RWPE1 (cell line): ENCODE measurements at regions not wholly inside any gene's neighbourhood (a gene's known extent, or its start where the extent isn't known, plus 50 kb on each side); places are given as distances from the start of the nearest gene placed in this dataset.

Experiments
- CTCF ChIA-PET: fragments of 350-600 bp; sonication (Branson Sonifier 250); formaldehyde crosslinking; extraction: SDS; loops from one replicate; lab custom pipeline; 2021; lab: Yijun Ruan, JAX
- POLR2A ChIA-PET: fragments of 400-600 bp; formaldehyde crosslinking; extraction: SDS; loops from one replicate; lab custom pipeline; 2020; ENCODE audit warnings: antibody characterized with exemption; ENCODE audit not compliant: low non-redundant PET; lab: Yijun Ruan, JAX
- DNase-seq: peaks from one replicate; pipeline ENCODE4 v3.0.0; 2012; ENCODE audit warnings: low spot score
- H3K27ac ChIP-seq: fragments of 450-650 bp; 2 replicates; pipeline ENCODE4 v1.5.1; 2017
- TF ChIP-seq, protein P1 (sequence below): fragments of 450-650 bp; conservative IDR thresholded peaks from 2 replicates; pipeline ENCODE4 v1.5.1; 2017; ENCODE audit warnings: low read depth, mild to moderate bottlenecking

DNA sequence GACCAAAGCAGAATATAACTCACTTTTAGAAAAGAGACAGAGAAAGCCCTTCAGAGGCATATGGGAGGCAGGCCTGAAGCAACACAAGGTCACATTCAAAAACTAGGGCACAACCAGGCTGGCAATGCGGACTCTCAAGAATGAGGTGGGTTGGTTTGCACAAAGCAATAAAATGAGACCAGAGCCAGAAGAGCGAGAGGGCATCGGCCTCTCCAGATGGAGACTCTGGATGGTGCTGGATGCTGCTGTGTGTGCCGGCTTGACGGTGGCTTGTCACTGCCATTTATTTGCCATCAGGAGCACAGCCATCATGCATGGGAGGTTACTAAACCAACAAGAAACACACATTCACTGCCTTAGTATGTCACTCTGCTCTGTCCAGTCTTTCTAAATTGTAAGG is 649.4 kb downstream of the DIAPH3 start:
- CTCF ChIA-PET: interaction anchor here (0.6 kb wide), 1 partner anchor 1188 kb away, joined by 4 read pairs; no protein-coding TSS in a partner anchor
- TF ChIP-seq, protein P1, sequence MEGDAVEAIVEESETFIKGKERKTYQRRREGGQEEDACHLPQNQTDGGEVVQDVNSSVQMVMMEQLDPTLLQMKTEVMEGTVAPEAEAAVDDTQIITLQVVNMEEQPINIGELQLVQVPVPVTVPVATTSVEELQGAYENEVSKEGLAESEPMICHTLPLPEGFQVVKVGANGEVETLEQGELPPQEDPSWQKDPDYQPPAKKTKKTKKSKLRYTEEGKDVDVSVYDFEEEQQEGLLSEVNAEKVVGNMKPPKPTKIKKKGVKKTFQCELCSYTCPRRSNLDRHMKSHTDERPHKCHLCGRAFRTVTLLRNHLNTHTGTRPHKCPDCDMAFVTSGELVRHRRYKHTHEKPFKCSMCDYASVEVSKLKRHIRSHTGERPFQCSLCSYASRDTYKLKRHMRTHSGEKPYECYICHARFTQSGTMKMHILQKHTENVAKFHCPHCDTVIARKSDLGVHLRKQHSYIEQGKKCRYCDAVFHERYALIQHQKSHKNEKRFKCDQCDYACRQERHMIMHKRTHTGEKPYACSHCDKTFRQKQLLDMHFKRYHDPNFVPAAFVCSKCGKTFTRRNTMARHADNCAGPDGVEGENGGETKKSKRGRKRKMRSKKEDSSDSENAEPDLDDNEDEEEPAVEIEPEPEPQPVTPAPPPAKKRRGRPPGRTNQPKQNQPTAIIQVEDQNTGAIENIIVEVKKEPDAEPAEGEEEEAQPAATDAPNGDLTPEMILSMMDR: no peak
- POLR2A ChIA-PET: no interaction called here
- H3K27ac ChIP-seq: no peak overlapping the region
- no peak for DNase-seq

DNA sequence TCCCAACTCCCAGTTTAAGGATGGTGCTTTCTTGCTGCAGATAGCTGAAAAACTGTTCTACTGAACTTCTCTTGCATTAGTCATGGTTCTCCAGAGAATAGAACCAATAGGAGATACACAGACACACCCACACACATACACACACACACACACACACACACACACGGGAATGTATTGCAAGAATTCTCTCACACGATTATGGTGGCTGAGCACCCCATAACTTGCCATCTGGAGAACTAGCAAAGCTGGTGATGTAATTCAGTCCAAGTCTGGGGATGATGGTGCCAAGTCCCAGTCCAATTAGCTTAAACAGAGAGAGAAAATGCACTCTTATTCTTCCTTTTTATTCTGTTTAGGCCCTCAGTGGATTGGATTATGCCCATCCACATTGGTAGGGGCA is 643.9 kb downstream of the DIAPH3 start:
- TF ChIP-seq, protein P1: no peak
- DNase-seq: no peak
- no peak overlapping the region for H3K27ac ChIP-seq
- ChIA-PET CTCF (no interaction called here), POLR2A (no interaction called here)

DNA sequence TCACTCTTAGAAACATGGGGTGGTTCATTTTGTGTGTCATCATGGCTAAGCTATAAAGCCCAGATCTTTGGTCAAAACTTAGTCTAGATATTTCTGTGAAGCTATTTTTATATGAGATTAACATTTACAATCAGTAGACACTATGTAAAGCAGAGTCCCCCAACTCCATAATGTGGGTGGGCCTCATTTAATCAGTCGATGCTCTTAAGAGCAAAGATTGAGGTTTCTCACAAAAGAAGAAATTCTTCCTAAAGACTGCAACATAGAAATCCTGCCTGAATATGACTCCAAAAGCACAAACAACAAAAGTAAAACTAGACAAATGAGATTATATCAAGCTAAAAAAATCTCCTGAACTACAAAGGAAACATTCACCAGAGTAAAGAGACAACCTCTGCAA is 642.2 kb downstream of the DIAPH3 start:
- H3K27ac ChIP-seq: no peak overlapping the region
- ChIA-PET CTCF (no interaction called here), POLR2A (no interaction called here)
- DNase-seq: no peak
- TF ChIP-seq, protein P1: no peak

DNA sequence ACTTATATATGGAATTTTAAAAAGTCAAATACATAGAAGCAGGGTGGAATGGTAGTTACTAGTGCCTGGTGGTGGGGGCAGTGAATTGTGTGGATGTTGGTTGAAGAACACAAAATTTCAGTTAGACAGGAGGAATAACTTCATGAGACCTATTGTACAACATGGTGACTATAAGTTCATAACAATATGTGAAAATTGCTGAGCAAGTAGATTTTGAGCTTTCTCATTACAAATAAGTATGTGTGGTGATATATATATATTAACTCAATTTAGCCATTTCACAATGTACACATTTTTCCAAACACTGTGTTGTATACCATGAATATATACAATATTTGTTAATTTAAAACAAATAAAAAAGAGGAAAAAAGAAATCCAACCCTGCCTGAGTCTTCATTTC is 641.1 kb downstream of the DIAPH3 start:
- H3K27ac ChIP-seq: no peak overlapping the region
- ChIA-PET POLR2A (no interaction called here), CTCF (no interaction called here)
- TF ChIP-seq, protein P1: no peak
- no peak for DNase-seq

DNA sequence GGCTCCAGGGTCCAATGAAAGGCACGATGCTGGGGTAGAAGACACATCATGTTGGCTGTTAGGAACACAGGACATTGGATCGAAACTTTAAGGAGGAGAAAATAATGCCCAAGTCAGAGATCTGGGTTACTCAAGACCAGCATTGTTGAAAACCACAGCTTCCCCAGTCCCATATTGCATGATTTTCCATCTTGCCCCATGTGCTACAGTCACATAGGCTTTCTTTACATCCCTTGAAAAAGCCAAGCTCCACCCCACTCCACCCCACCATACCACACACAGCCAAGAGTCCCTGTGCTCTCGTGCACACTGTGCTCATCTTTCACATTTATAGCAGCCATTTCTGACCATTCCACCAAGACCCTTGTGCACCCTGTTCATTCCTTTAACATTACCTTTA is 636.2 kb downstream of the DIAPH3 start:
- TF ChIP-seq, protein P1: no peak
- POLR2A ChIA-PET: no interaction called here
- CTCF ChIA-PET: no interaction called here
- no peak overlapping the region for H3K27ac ChIP-seq
- no peak for DNase-seq

DNA sequence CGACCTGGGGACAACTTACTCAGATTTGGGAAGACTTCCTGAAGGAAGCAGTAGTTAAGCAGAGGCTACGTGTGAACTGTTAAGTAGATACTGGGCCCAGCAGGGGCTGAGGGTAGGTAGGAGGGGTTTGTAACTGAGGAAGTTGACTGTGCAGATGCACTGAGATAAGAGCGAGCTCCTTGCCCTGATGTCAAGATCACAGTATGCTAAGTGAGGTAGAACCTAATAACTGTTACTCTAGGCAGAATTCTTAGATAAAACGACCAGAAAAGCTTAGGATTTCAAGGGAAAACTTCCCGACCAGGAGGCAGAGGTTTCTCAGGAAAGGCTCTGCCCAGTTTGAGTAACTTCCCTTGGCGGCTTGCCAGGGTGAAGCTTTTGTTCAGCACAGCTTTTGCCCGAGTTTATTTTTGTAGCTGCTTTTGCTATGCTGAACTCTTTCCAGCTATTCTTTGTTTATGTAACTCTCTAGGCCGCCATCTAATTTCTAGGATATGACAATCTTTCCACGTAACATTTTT is 632.1 kb downstream of the DIAPH3 start:
- DNase-seq: peak; percentile 32
- CTCF ChIA-PET: no interaction called here
- TF ChIP-seq, protein P1: no peak
- H3K27ac ChIP-seq: no peak overlapping the region
- POLR2A ChIA-PET: no interaction called here
